Large intestine (tissue), 3 donors: ENCODE measurements at regions not wholly inside any gene's neighbourhood (a gene's known extent, or its start where the extent isn't known, plus 50 kb on each side); places are given as distances from the start of the nearest gene placed in this dataset.

Experiments
- DNase-seq, 2 donors: peaks; one replicate each; pipeline versions ENCODE4 v3.0.0 to v3.0.0-alpha.2; 2013
- H3K27ac ChIP-seq: one replicate; pipeline ENCODE4 v1.5.1; 2013; ENCODE audit warnings: low read length
- H3K27me3 ChIP-seq: 2 replicates; pipeline ENCODE4 v1.6.1; 2013; ENCODE audit warnings: low read length; ENCODE audit not compliant: control insufficient read depth, insufficient read depth
- H3K36me3 ChIP-seq: 2 replicates; pipeline ENCODE4 v1.6.1; 2013; ENCODE audit warnings: low read length; ENCODE audit not compliant: control insufficient read depth, insufficient read depth
- H3K4me1 ChIP-seq: one replicate; pipeline ENCODE4 v1.6.1; 2013; ENCODE audit warnings: low read length; ENCODE audit not compliant: control insufficient read depth, insufficient read depth
- H3K4me3 ChIP-seq: one replicate; pipeline ENCODE4 v1.5.1; 2013; ENCODE audit warnings: low read length
- H3K9me3 ChIP-seq: one replicate; pipeline ENCODE4 v1.6.1; 2013; ENCODE audit warnings: mild to moderate bottlenecking, low read depth, low read length, moderate library complexity; ENCODE audit not compliant: control insufficient read depth
- WGBS: methylation state at CpG from one replicate; pipeline ENCODE4 v1.1.5; 2013; ENCODE audit warnings: low lambda C conversion rate; ENCODE audit not compliant: insufficient coverage; 5-methylcytosine and 5-hydroxymethylcytosine counted together

DNA sequence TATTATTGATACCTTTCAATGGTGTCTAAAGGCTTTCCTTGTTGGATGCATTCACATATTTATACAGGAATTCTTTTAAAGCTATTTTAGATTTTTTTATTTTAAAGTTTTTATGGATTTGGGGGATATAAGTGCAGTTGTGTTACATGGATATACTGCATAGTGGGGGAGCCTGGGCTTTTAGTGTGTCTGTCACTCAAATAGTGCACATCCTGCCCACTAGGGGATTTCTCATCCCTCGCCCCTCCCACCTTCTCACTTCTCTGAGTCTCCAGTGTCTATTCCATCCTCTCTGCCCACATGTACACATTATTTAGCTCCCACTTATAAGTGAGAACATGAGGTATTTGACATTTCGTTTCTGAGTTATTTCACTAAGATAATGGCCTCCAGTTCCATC is 154.0 kb upstream of the MKI67 start:
- no peak for DNase-seq
- 50% methylated on average over 1 of the region's 2 CpGs for WGBS

DNA sequence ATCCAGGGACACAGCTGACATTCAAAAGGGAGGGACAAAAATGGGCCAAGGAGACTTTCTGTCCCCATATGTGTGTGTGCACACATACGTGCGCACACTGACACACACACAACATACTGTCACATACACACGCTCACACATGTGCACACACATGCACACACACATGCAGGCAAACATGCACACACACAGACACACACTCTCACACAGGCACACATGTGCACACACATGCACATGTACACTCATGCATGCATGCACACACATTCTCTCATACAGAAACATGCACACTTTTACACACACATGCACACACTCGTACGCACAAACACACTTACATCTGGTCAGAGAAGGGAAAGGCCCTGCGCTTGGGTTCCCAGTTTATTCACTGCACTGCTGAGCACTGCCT is 155.1 kb upstream of the MKI67 start:
- DNase-seq: no peak
- no peak overlapping the region for H3K4me3 ChIP-seq
- WGBS: no CpG with 5 or more reads among the region's 6 CpGs
- no peaks in the 10 kb centered on the region for H3K36me3 ChIP-seq
- no peak overlapping the region for H3K27ac ChIP-seq
- H3K4me1 ChIP-seq: no peaks in the 10 kb centered on the region
- H3K9me3 ChIP-seq: no peaks in the 10 kb centered on the region
- H3K27me3 ChIP-seq: peaks cover 31% of the 10 kb centered on the region

More for the DNA sequence above, 154.0 kb upstream of the MKI67 start:
- Histone ChIP-seq H3K27me3 (peaks cover 24% of the 10 kb centered on the region), H3K27ac (no peak overlapping the region), H3K4me3 (no peak overlapping the region), H3K36me3 (no peaks in the 10 kb centered on the region), H3K9me3 (no peaks in the 10 kb centered on the region), H3K4me1 (no peaks in the 10 kb centered on the region)

DNA sequence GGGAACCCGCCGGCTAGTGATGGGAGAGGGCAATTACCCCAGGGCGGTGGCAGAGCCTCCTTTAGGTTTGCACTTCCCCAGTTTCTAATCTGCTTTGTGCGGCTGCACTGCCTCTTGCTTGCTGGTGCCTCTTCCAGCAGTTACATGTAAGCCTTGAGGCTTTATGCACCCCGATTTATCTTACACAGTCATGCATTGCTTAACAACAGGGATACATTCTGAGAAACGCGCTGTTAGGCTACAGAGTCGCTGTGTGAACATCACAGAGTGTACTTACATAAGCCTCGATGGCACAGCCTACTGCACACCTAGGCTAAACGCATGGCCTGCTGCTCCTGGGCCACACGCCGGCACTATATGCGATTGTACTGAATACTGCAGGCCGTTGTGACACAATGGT is 155.6 kb upstream of the MKI67 start:
- Histone ChIP-seq H3K27ac (no peak overlapping the region), H3K4me3 (no peak overlapping the region), H3K36me3 (no peaks in the 10 kb centered on the region), H3K9me3 (no peaks in the 10 kb centered on the region), H3K4me1 (no peaks in the 10 kb centered on the region), H3K27me3 (peaks cover 35% of the 10 kb centered on the region)
- no CpG with 5 or more reads among the region's 14 CpGs for WGBS
- no peak for DNase-seq

DNA sequence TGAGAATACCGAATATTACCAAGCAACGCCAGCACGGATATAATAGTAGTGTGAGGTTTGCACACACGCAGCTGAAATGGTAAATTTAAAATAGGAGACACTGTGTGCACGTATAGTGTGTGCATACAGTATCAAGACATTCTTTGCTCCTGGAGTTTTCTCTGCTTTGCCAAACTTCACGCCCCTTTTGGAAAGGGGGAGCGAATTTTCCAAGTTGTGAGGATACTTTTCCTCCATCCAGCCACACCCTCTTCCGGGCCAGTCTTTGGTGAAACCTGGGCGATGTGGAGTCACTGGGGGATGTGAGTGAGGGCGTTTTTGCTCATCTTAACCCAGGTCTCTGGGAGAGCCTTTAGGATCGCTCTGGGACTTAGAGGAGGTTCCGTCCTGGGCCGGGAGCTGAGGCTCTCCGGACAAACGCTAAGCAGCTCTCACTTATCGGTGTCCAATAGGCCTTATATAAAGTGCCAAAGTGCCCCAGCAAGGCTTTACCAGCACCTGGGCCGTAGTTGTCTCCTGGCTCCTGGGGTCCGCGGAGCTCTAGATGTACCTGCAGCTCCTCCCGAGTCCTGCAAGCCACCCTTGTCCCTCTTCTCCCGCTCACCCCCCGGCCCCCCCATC is 160.0 kb upstream of the MKI67 start:
- no peak for DNase-seq
- Histone ChIP-seq H3K27ac (no peak overlapping the region), H3K4me3 (no peak overlapping the region), H3K4me1 (no peaks in the 10 kb centered on the region), H3K27me3 (peaks cover 51% of the 10 kb centered on the region), H3K36me3 (no peaks in the 10 kb centered on the region), H3K9me3 (peaks cover 7% of the 10 kb centered on the region)
- WGBS: 83% methylated on average over 1 of the region's 22 CpGs

DNA sequence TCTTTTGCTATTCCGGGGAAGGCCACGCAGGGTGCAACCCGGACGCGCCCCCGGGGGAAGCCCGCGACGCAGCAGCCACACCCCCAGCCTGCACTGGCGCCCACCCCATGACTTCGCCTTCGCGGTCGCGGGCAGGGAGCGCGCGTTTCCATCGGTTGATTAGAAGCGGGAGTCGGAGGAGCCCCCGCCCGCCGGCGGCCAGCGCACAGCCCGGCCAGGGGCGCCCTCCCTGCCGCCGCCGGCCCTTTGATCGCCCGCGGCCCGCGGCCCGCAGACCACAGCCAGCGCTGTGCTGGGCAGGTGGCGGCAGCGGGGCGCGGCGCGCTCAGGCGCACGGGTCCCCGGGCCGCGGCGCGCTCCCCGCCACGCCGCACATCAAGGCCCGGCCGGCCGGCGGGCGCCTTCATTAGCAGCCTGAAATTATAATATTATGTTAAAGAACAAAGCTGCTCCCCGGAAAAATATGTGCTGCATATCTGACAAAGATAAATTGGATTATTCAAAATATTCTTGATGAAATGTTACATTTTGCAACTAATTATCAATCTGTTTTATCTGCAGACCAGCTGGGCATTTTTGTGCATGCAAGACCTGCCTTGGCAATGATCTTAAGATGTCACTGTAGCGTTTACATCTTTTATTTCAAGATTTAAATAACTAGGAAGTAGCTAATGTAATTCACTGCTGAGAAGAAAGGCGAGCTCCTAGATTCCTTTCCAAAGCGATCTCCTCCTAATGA is 160.7 kb upstream of the MKI67 start:
- Histone ChIP-seq H3K27me3 (peaks cover 51% of the 10 kb centered on the region), H3K27ac (no peak overlapping the region), H3K4me3 (no peak overlapping the region), H3K36me3 (no peaks in the 10 kb centered on the region), H3K9me3 (peaks cover 7% of the 10 kb centered on the region), H3K4me1 (no peaks in the 10 kb centered on the region)
- 20% methylated on average over 1 of the region's 63 CpGs for WGBS
- no peak for DNase-seq

DNA sequence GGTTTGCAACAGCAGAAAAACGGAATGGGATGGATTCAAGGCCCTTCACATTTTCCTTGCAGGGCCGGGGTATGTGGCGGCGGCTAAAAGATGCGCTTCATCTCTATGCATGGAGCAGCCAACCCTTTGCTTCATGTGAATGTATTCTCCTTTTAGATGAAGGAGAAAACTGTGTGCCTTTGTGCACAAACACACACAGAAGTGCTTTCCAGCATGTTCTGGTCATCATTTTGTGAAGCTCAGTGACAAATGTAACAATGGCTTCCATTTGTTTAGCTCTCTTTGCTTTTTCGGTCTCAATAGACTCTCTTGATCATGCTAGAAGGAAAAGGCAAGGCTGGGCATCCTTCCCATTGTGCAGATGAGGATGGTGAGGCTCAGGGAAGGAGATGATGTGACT is 161.7 kb upstream of the MKI67 start:
- Histone ChIP-seq H3K4me1 (no peaks in the 10 kb centered on the region), H3K9me3 (peaks cover 7% of the 10 kb centered on the region), H3K27me3 (peaks cover 51% of the 10 kb centered on the region), H3K27ac (no peak overlapping the region), H3K36me3 (no peaks in the 10 kb centered on the region), H3K4me3 (no peak overlapping the region)
- DNase-seq: no peak
- no CpG with 5 or more reads among the region's 6 CpGs for whole genome bisulfite sequencing

DNA sequence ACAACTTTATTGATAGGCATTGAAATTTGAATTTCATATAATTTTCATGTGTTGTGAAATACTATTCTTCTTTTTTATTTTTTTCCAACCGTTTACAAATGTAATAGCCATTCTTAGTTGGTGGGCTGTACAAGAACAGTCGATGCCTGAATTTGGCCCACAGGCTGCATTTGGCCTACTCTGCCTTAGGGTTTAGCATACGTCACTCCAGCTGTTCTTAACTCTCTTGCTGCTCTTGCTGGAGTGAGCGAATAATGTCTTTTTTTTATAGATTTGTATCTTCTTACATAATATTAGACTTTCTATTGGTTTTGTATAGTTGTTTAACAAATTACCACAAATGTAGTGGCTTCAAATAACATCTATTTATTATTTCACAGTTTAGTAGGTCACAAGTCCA is 163.4 kb upstream of the MKI67 start:
- DNase-seq: no peak
- Histone ChIP-seq H3K4me3 (no peak overlapping the region), H3K36me3 (no peaks in the 10 kb centered on the region), H3K4me1 (no peaks in the 10 kb centered on the region), H3K27me3 (peaks cover 46% of the 10 kb centered on the region), H3K27ac (no peak overlapping the region), H3K9me3 (peaks cover 7% of the 10 kb centered on the region)
- 92% methylated on average over 2 of the region's 4 CpGs for WGBS

DNA sequence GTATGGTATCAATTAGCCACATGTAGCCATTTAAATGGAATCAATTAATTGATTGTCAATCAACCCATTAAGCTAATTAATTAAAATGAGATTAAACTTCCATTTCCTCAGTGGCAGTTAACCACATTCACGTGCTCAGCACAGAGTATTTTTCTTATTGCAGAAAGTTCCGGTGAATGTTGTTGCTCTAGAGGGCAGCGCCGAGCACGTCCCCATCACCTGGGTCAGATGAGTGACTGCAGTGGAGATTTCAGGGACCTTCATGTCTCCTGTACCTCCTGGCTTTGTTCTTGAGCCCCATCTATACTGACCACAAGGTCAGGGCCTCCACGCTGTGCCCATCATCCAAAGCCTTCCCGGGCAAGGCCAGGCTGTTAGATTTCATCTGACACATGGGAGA is 168.8 kb upstream of the MKI67 start:
- no CpG with 5 or more reads among the region's 7 CpGs for WGBS

DNA sequence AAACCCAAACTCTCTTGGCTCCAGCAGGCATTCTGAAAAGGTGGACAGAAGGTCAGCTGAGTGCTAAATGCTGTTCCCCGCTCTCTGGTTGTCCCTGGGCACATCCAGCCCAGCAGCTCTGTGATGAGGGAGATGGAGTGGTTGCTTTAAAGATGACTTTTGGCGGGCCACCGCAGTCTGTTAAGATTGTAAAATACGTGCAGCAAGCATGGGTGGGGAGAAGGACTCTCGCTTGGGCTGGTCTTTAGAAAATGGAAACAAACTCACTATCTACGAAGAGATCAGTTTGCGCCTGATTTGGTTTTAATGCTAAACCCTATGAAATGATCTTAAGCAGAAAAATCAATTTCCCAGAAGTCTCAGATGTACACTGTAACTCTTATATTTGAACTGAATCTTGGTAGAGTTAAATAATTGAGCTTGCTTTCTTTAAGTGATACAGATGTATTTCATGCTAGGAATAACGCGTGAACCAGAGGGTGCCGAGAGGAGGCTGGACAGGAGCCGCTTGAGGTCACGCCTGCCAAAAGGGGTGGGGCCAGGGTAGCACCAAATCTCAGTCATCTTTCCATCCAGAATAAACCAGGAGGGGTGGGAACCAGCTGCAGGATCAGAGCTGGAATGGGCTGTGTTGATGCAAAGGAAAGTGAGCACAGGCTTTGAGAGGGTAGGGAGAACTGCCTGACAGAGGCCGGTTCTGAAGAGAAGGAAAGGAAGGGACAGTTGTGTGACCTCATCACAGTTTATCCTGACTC is 170.2 kb upstream of the MKI67 start:
- no peak overlapping the region for H3K4me3 ChIP-seq
- no peak overlapping the region for H3K27ac ChIP-seq
- no CpG with 5 or more reads among the region's 13 CpGs for WGBS
- H3K27me3 ChIP-seq: no peaks in the 10 kb centered on the region
- no peak for DNase-seq
- H3K4me1 ChIP-seq: no peaks in the 10 kb centered on the region
- H3K9me3 ChIP-seq: no peaks in the 10 kb centered on the region
- no peaks in the 10 kb centered on the region for H3K36me3 ChIP-seq

More for the DNA sequence above, 168.8 kb upstream of the MKI67 start:
- Histone ChIP-seq H3K27ac (no peak overlapping the region), H3K4me1 (no peaks in the 10 kb centered on the region), H3K27me3 (no peaks in the 10 kb centered on the region), H3K4me3 (no peak overlapping the region), H3K36me3 (no peaks in the 10 kb centered on the region), H3K9me3 (peaks cover 6% of the 10 kb centered on the region)
- DNase-seq: no peak

DNA sequence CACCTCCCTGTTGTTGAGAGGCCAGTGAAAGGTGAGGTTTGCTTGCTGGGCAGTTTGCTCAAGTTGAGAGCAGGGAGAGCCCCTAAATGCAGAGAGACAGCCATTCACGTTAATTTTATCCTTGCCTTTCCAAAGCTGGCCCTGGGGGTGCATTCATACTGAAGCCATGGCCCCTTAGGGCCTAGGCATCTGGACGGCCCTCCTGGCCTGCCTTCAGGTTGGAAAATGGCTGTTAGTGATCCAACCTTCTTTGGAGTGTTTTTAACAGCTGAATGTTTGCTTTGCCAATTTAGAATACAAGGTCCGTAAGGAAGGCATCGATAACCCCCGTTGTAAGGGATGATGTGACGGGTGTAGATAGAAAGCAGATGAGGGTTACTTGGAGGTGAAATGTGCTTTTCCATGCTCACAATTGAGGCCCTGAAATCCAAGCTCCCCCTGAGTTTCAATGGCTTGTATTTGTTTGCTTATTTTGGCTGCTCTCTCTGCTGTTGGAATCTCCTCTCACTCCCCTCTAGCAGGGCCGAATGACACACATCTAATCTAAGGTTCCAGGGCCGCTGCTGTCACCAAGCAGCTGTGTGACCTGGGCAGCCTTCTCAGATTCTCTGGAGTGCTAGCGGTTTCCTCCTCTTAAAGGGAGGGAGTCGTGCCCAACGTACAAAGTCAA is 171.6 kb upstream of the MKI67 start:
- no CpG with 5 or more reads among the region's 11 CpGs for WGBS
- Histone ChIP-seq H3K27ac (no peak overlapping the region), H3K27me3 (no peaks in the 10 kb centered on the region), H3K36me3 (no peaks in the 10 kb centered on the region), H3K4me1 (no peaks in the 10 kb centered on the region), H3K9me3 (no peaks in the 10 kb centered on the region), H3K4me3 (no peak overlapping the region)
- DNase-seq: no peak
